SU-DHL-6 (cell line): ENCODE measurements at regions not wholly inside any gene's neighbourhood (a gene's known extent, or its start where the extent isn't known, plus 50 kb on each side); places are given as distances from the start of the nearest gene placed in this dataset.

Experiments
- EZH2phosphoT487 ChIP-seq: fragments of 200-600 bp; sonication (generic), shearing (Covaris generic); conservative IDR thresholded peaks from 2 replicates; pipeline ENCODE4 v1.6.1; 2018; ENCODE audit warnings: mild to moderate bottlenecking, antibody characterized with exemption, low read length, moderate library complexity, mixed read lengths
- TF ChIP-seq, protein P1 (sequence below): fragments of 200-600 bp; sonication (generic); IDR thresholded peaks from one replicate; pipeline ENCODE4 v1.5.1; 2017; ENCODE audit warnings: antibody characterized with exemption, mild to moderate bottlenecking, low read length, moderate library complexity; ENCODE audit not compliant: insufficient read depth, poor library complexity, severe bottlenecking

- TF ChIP-seq, protein P1, sequence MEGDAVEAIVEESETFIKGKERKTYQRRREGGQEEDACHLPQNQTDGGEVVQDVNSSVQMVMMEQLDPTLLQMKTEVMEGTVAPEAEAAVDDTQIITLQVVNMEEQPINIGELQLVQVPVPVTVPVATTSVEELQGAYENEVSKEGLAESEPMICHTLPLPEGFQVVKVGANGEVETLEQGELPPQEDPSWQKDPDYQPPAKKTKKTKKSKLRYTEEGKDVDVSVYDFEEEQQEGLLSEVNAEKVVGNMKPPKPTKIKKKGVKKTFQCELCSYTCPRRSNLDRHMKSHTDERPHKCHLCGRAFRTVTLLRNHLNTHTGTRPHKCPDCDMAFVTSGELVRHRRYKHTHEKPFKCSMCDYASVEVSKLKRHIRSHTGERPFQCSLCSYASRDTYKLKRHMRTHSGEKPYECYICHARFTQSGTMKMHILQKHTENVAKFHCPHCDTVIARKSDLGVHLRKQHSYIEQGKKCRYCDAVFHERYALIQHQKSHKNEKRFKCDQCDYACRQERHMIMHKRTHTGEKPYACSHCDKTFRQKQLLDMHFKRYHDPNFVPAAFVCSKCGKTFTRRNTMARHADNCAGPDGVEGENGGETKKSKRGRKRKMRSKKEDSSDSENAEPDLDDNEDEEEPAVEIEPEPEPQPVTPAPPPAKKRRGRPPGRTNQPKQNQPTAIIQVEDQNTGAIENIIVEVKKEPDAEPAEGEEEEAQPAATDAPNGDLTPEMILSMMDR: no peak
- no peak for TF ChIP-seq EZH2phosphoT487
Observed at GRCh38 chr3:117291476-117291875, 581.9 kb downstream of the TUSC7 start.
